Thyroid gland (tissue), 4 donors: ENCODE measurements at regions not wholly inside any gene's neighbourhood (a gene's known extent, or its start where the extent isn't known, plus 50 kb on each side); places are given as distances from the start of the nearest gene placed in this dataset.
"Not testable (repeated sequence)": the region's sequence is repeated elsewhere in the genome, so short reads cannot be mapped to it uniquely, and the experiment has no call there.

Experiments used
- CTCF ChIP-seq, 6 experiments: fragments of 200-600 bp in 3 of 6; fragments of 450-650 bp in 3 of 6; sonication (generic) in 3 of 6; IDR thresholded peaks; one replicate each; pipeline ENCODE4 v1.5.1; 2016 to 2019; ENCODE audit warnings: antibody characterized with exemption in 6 of 6, mild to moderate bottlenecking in 2 of 6, inconsistent platforms in 1 of 6, moderate library complexity in 1 of 6
- POLR2A ChIP-seq, 2 donors: fragments of 450-650 bp; IDR thresholded peaks; one replicate each; pipeline ENCODE4 v1.6.1; 2017; ENCODE audit warnings: antibody characterized with exemption in 2 of 2, mild to moderate bottlenecking in 2 of 2, moderate library complexity in 1 of 2

- TF ChIP-seq CTCF, POLR2A (IDR thresholded peaks at IDR 0.05): not testable (repeated sequence)
Measured at GRCh38 chr7:76901944-76902710, 130.0 kb downstream of the SPDYE17 start.
